Adrenal gland (tissue), 9 donors: ENCODE measurements at regions not wholly inside any gene's neighbourhood (a gene's known extent, or its start where the extent isn't known, plus 50 kb on each side); places are given as distances from the start of the nearest gene placed in this dataset.

Experiments used
- DNase-seq, 7 donors: peaks; one replicate each; pipeline ENCODE4 v3.0.0-alpha.2; 2019 to 2020
- H3K27ac ChIP-seq, 5 donors: fragments of 200-600 bp; sonication (generic) in 4 of 5; 1 replicate in 3 of 5; 2 replicates in 2 of 5; pipeline versions ENCODE4 v1.5.1 to v1.8.0; 2016 to 2020; ENCODE audit warnings: mild to moderate bottlenecking in 1 of 5
- H3K27me3 ChIP-seq: fragments of 200-600 bp; 2 replicates; pipeline ENCODE4 v1.8.0; 2021
- H3K36me3 ChIP-seq, 2 donors: fragments of 200-600 bp; replicated peaks in 1 of 2; 1 replicate in 1 of 2; 2 replicates in 1 of 2; pipeline versions ENCODE4 v1.5.1 to v1.8.0; 2018 to 2022
- H3K4me1 ChIP-seq, 2 donors: fragments of 200-600 bp; replicated peaks in 1 of 2; 1 replicate in 1 of 2; 2 replicates in 1 of 2; pipeline versions ENCODE4 v1.5.1 to v1.8.0; 2018 to 2021
- H3K4me3 ChIP-seq, 4 donors: fragments of 200-600 bp; sonication (generic) in 3 of 4; one replicate each; pipeline ENCODE4 v1.5.1; 2016 to 2018
- H3K9me3 ChIP-seq, 3 donors: fragments of 200-600 bp; sonication (generic) in 1 of 3; replicated peaks in 1 of 3; 1 replicate in 2 of 3; 2 replicates in 1 of 3; pipeline versions ENCODE4 v1.5.1 to v1.8.0; 2016 to 2021
- POLR2A ChIP-seq, 2 donors: fragments of 450-650 bp; IDR thresholded peaks; one replicate each; pipeline ENCODE4 v1.6.1; 2017; ENCODE audit warnings: antibody characterized with exemption in 2 of 2, mild to moderate bottlenecking in 2 of 2, moderate library complexity in 1 of 2
- WGBS, 4 donors: extraction: QIAGEN DNeasy Blood & Tissue Kit in 2 of 4; methylation state at CpG; one replicate each; pipeline versions ENCODE4 v1.1.5 to v1.1.7; 2013 to 2017; 5-methylcytosine and 5-hydroxymethylcytosine counted together
- intact Hi-C, 2 donors: fragments of 100-400 bp; cut with DNase I; formaldehyde crosslinking; loops; one replicate each; pipeline versions ENCODE4 v1.14.1 to v1.15.0; 2022 to 2023
- TF ChIP-seq, protein P1 (sequence below), 6 experiments: fragments of 450-650 bp in 4 of 6; fragments of 200-600 bp in 2 of 6; sonication (generic) in 1 of 6; IDR thresholded peaks; 1 replicate in 5 of 6; 2 replicates in 1 of 6; pipeline versions ENCODE4 v1.5.1 to v1.8.0; 2016 to 2021; ENCODE audit warnings: antibody characterized with exemption in 6 of 6, mild to moderate bottlenecking in 2 of 6, moderate library complexity in 1 of 6
- donor health status: healthy with polysubstance abuse.
- donor health status: Bipolar disorder and iron deficiency.
- donor health status: DM: yes; HTN: yes; CAD: no.
- donor health status: DM: no; HTN: no; CAD: no.
- donor health status: DM: no; HTN: no; CAD: no.

- Histone ChIP-seq H3K27ac (no peak overlapping the region), H3K9me3 (no peaks in the 10 kb centered on the region), H3K36me3 (no peaks in the 10 kb centered on the region), H3K4me1 (no peaks in the 10 kb centered on the region), H3K27me3 (no peaks in the 10 kb centered on the region), H3K4me3 (no peak overlapping the region)
- 82 to 87% (median 84%) methylated on average over 2 of the region's 2 CpGs for WGBS, 4 donors
- no peak for DNase-seq
- TF ChIP-seq, protein P1, sequence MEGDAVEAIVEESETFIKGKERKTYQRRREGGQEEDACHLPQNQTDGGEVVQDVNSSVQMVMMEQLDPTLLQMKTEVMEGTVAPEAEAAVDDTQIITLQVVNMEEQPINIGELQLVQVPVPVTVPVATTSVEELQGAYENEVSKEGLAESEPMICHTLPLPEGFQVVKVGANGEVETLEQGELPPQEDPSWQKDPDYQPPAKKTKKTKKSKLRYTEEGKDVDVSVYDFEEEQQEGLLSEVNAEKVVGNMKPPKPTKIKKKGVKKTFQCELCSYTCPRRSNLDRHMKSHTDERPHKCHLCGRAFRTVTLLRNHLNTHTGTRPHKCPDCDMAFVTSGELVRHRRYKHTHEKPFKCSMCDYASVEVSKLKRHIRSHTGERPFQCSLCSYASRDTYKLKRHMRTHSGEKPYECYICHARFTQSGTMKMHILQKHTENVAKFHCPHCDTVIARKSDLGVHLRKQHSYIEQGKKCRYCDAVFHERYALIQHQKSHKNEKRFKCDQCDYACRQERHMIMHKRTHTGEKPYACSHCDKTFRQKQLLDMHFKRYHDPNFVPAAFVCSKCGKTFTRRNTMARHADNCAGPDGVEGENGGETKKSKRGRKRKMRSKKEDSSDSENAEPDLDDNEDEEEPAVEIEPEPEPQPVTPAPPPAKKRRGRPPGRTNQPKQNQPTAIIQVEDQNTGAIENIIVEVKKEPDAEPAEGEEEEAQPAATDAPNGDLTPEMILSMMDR (IDR thresholded peaks at IDR 0.05), result no peak
- TF ChIP-seq POLR2A (IDR thresholded peaks at IDR 0.05), result no peak
- intact Hi-C loops, result no loop called here
Observed at GRCh38 chr16:72474501-72475123, 302.7 kb upstream of the PMFBP1 start.

DNA sequence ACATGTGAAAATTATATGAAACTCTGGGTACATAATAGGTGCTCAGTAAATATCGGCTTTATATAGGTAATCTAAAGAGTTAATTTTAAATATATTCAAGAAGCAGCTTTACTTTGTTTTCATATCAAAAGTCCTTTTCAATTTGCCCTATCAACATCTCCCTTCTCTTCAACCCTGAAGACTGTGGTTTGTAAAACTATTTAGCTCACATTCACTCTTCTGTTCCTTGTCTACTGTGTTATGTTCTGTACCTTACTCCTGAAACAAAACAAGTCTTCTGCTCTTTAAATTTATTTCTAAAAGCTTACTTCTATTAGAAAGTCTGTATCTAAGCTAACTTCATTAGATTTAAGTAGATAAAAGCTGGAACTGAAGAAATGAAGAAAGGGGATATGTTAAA is 301.7 kb upstream of the PMFBP1 start:
- Histone ChIP-seq H3K27ac (no peak overlapping the region), H3K9me3 (no peaks in the 10 kb centered on the region), H3K4me1 (no peaks in the 10 kb centered on the region), H3K27me3 (no peaks in the 10 kb centered on the region), H3K36me3 (no peaks in the 10 kb centered on the region), H3K4me3 (no peak overlapping the region)
- no peak for DNase-seq
- 94 to 100% (median 96%) methylated on average over 1 of the region's 1 CpG for WGBS, 4 donors
- intact Hi-C loops, result no loop called here
- TF ChIP-seq, protein P1 (IDR thresholded peaks at IDR 0.05), result no peak
- TF ChIP-seq POLR2A (IDR thresholded peaks at IDR 0.05), result no peak

- Histone ChIP-seq H3K27ac (no peak overlapping the region), H3K36me3 (no peaks in the 10 kb centered on the region), H3K4me3 (no peak overlapping the region), H3K27me3 (no peaks in the 10 kb centered on the region), H3K9me3 (no peaks in the 10 kb centered on the region), H3K4me1 (no peaks in the 10 kb centered on the region)
- TF ChIP-seq, protein P1 (IDR thresholded peaks at IDR 0.05), result no peak
- TF ChIP-seq POLR2A (IDR thresholded peaks at IDR 0.05), result no peak
- no peak for DNase-seq
- WGBS, 4 donors, result 92 to 96% (median 95%) methylated on average over 12 of the region's 12 CpGs
- intact Hi-C loops, result no loop called here
Observed at GRCh38 chr16:72471317-72471924, 299.5 kb upstream of the PMFBP1 start.

- intact Hi-C loops, result no loop called here
- H3K4me1 ChIP-seq, result no peaks in the 10 kb centered on the region
- no peaks in the 10 kb centered on the region for H3K36me3 ChIP-seq
- no peaks in the 10 kb centered on the region for H3K9me3 ChIP-seq
- DNase-seq, result no peak
- no peak overlapping the region for H3K27ac ChIP-seq
- no peak for TF ChIP-seq POLR2A (IDR thresholded peaks at IDR 0.05)
- TF ChIP-seq, protein P1 (IDR thresholded peaks at IDR 0.05), result no peak
- 91 to 98% (median 95%) methylated on average over 4 of the region's 4 CpGs for WGBS, 4 donors
- no peaks in the 10 kb centered on the region for H3K27me3 ChIP-seq
- H3K4me3 ChIP-seq, result no peak overlapping the region
Observed at GRCh38 chr16:72470541-72470940, 298.6 kb upstream of the PMFBP1 start.
